ENCODE measurements at regions not wholly inside any gene's neighbourhood (a gene's known extent, or its start where the extent isn't known, plus 50 kb on each side); places are given as distances from the start of the nearest gene placed in this dataset.

GRCh38 chr1:115477071-115477470 is 139.0 kb upstream of the NGF start (continued):
- TF ChIP-seq FOXA1 (IDR thresholded peaks at IDR 0.05) (no peak), FOXA1 (CRISPR knock-in tag; IDR thresholded peaks at IDR 0.05) (no peak), KDM1A (CRISPR knock-in tag; IDR thresholded peaks at IDR 0.05) (no peak), HDAC6 (IDR thresholded peaks at IDR 0.05; ENCODE audit: low read depth, low read length) (no peak), TEAD3 (CRISPR knock-in tag; optimal IDR thresholded peaks at IDR 0.05; ENCODE audit: borderline replicate concordance) (no peak), ZNF343 (CRISPR knock-in tag; IDR thresholded peaks at IDR 0.05) (no peak), ZNF513 (CRISPR knock-in tag; conservative IDR thresholded peaks at IDR 0.05) (no peak), TFE3 (CRISPR knock-in tag; IDR thresholded peaks at IDR 0.05) (no peak), ZNF367 (CRISPR knock-in tag; IDR thresholded peaks at IDR 0.05; ENCODE audit: borderline replicate concordance) (no peak)
- TF ChIP-seq, protein P1, sequence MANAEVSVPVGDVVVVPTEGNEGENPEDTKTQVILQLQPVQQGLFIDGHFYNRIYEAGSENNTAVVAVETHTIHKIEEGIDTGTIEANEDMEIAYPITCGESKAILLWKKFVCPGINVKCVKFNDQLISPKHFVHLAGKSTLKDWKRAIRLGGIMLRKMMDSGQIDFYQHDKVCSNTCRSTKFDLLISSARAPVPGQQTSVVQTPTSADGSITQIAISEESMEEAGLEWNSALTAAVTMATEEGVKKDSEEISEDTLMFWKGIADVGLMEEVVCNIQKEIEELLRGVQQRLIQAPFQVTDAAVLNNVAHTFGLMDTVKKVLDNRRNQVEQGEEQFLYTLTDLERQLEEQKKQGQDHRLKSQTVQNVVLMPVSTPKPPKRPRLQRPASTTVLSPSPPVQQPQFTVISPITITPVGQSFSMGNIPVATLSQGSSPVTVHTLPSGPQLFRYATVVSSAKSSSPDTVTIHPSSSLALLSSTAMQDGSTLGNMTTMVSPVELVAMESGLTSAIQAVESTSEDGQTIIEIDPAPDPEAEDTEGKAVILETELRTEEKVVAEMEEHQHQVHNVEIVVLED (CRISPR knock-in tag; IDR thresholded peaks at IDR 0.05; ENCODE audit: borderline replicate concordance), result no peak
- TF ChIP-seq, protein P2, sequence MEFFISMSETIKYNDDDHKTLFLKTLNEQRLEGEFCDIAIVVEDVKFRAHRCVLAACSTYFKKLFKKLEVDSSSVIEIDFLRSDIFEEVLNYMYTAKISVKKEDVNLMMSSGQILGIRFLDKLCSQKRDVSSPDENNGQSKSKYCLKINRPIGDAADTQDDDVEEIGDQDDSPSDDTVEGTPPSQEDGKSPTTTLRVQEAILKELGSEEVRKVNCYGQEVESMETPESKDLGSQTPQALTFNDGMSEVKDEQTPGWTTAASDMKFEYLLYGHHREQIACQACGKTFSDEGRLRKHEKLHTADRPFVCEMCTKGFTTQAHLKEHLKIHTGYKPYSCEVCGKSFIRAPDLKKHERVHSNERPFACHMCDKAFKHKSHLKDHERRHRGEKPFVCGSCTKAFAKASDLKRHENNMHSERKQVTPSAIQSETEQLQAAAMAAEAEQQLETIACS (CRISPR knock-in tag; IDR thresholded peaks at IDR 0.05), result no peak

Measured in HepG2 (cell line).